ENCODE measurements at regions not wholly inside any gene's neighbourhood (a gene's known extent, or its start where the extent isn't known, plus 50 kb on each side); places are given as distances from the start of the nearest gene placed in this dataset.

GRCh38 chr2:36174920-36175319, 180.7 kb upstream of the CRIM1 start:
- H3K27ac ChIP-seq (ENCODE audit: low read depth, low read length, poor library complexity, severe bottlenecking): no peak overlapping the region
- no peaks in the 10 kb centered on the region for H3K4me1 ChIP-seq (ENCODE audit: insufficient read depth, low read length, poor library complexity, severe bottlenecking)
- H3K9me2 ChIP-seq (ENCODE audit: insufficient read depth, low read length): no peaks in the 10 kb centered on the region
- H3K9me3 ChIP-seq (ENCODE audit: low read length): no peaks in the 10 kb centered on the region
- no TSS peak for BruUV-seq (replicated peaks)
- no peak overlapping the region for H3K4me2 ChIP-seq (ENCODE audit: low read length)
- no peak overlapping the region for H2AFZ ChIP-seq (ENCODE audit: low read length)
- CTCF ChIA-PET (ENCODE audit: unreplicated experiment): no interaction called here
- no peaks in the 10 kb centered on the region for H3K36me3 ChIP-seq (ENCODE audit: insufficient read depth, low read length)
- H3K79me2 ChIP-seq (ENCODE audit: insufficient read depth, low read depth, low read length): no peaks in the 10 kb centered on the region
- no peak overlapping the region for H3K4me3 ChIP-seq (ENCODE audit: low read depth, low read length, poor library complexity, severe bottlenecking)
- H4K20me1 ChIP-seq (ENCODE audit: insufficient read depth, low read length): no peaks in the 10 kb centered on the region
- TF ChIP-seq EZH2phosphoT487 (IDR thresholded peaks at IDR 0.05; ENCODE audit: borderline replicate concordance, low read depth, low read length) (no peak), CTCF (conservative IDR thresholded peaks at IDR 0.05; ENCODE audit: low read length) (no peak)
- intact Hi-C loops (cut with micrococcal nuclease; ENCODE audit: unreplicated experiment): no loop called here
- POLR2A ChIA-PET: no interaction called here
- DNase-seq (ENCODE audit: low spot score): no peak

DNA sequence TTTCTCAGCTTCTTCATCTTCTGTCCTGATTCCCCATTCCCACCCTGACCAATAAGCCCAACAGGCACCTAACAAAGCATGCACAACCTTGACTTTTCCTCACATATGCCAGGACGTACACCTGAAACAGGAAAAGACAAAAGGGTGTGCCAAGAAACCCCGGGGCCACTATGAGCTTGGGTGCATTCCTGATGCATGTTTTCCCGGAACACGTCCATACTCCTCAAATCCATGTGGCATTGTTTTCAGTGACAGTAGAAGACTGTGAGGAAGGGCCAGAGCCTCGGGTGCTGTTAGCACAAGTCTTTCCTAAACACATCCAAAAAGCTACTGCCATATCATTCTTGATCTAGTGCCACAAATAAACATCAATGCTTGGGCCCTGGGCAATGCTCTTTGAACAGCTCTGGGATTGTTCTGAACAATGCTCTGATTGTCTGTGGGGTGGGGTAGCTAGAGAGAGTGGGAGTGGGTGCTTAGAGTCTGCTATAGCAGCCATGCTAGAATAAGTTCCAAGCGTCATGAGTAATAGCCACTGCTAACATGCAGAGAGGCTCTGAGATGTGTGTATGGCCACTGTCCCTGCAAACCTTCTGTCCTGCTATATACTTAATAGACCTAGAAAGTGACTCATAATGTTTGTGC, 181.7 kb upstream of the CRIM1 start:
- BruUV-seq (replicated peaks): no TSS peak
- no peaks in the 10 kb centered on the region for H3K9me3 ChIP-seq (ENCODE audit: low read length)
- H4K20me1 ChIP-seq (ENCODE audit: insufficient read depth, low read length): no peaks in the 10 kb centered on the region
- no peak for TF ChIP-seq EZH2phosphoT487 (IDR thresholded peaks at IDR 0.05; ENCODE audit: borderline replicate concordance, low read depth, low read length)
- TF ChIP-seq CTCF (conservative IDR thresholded peaks at IDR 0.05; ENCODE audit: low read length): no peak
- intact Hi-C loops (cut with micrococcal nuclease; ENCODE audit: unreplicated experiment): no loop called here
- ChIA-PET CTCF (ENCODE audit: unreplicated experiment) (no interaction called here), POLR2A (interaction anchor here (1.0 kb wide), 1 partner anchor 389 kb away, joined by 4 read pairs; no protein-coding TSS in a partner anchor)
- H3K79me2 ChIP-seq (ENCODE audit: insufficient read depth, low read depth, low read length): no peaks in the 10 kb centered on the region
- DNase-seq (ENCODE audit: low spot score): no peak
- H3K4me1 ChIP-seq (ENCODE audit: insufficient read depth, low read length, poor library complexity, severe bottlenecking): no peaks in the 10 kb centered on the region
- H3K9me2 ChIP-seq (ENCODE audit: insufficient read depth, low read length): no peaks in the 10 kb centered on the region
- no peak overlapping the region for H2AFZ ChIP-seq (ENCODE audit: low read length)
- no peak overlapping the region for H3K27ac ChIP-seq (ENCODE audit: low read depth, low read length, poor library complexity, severe bottlenecking)
- no peaks in the 10 kb centered on the region for H3K36me3 ChIP-seq (ENCODE audit: insufficient read depth, low read length)
- H3K4me2 ChIP-seq (ENCODE audit: low read length): no peak overlapping the region
- no peak overlapping the region for H3K4me3 ChIP-seq (ENCODE audit: low read depth, low read length, poor library complexity, severe bottlenecking)

DNA sequence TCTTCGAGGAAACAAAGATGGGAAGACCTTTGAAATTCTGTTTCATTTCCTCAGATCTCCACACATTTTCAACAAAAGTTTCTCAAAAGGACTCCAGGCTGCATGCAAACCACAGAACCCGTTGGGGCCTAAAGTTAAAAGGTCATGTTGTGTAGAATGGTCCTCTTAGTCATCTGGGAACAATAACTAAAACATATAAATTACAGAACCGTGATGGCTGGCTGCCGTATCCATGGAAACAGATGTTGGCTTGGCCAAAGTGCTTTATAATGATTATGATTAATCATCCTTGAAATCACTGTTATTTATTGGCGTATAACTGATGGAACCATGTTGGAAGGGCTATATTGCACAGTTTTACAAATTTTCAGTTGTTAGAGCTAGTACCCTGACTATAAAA, 182.8 kb upstream of the CRIM1 start:
- Histone ChIP-seq H4K20me1 (ENCODE audit: insufficient read depth, low read length) (no peaks in the 10 kb centered on the region), H3K79me2 (ENCODE audit: insufficient read depth, low read depth, low read length) (no peaks in the 10 kb centered on the region), H2AFZ (ENCODE audit: low read length) (no peak overlapping the region), H3K4me1 (ENCODE audit: insufficient read depth, low read length, poor library complexity, severe bottlenecking) (no peaks in the 10 kb centered on the region), H3K27ac (ENCODE audit: low read depth, low read length, poor library complexity, severe bottlenecking) (no peak overlapping the region), H3K36me3 (ENCODE audit: insufficient read depth, low read length) (no peaks in the 10 kb centered on the region), H3K9me3 (ENCODE audit: low read length) (no peaks in the 10 kb centered on the region), H3K9me2 (ENCODE audit: insufficient read depth, low read length) (no peaks in the 10 kb centered on the region), H3K4me2 (ENCODE audit: low read length) (no peak overlapping the region), H3K4me3 (ENCODE audit: low read depth, low read length, poor library complexity, severe bottlenecking) (no peak overlapping the region)
- CTCF ChIA-PET (ENCODE audit: unreplicated experiment): no interaction called here
- POLR2A ChIA-PET: interaction anchor here (0.5 kb wide), 1 partner anchor 22 kb away, joined by 4 read pairs; no protein-coding TSS in a partner anchor
- no TSS peak for BruUV-seq (replicated peaks)
- no peak for DNase-seq (ENCODE audit: low spot score)
- intact Hi-C loops (cut with micrococcal nuclease; ENCODE audit: unreplicated experiment): no loop called here
- TF ChIP-seq CTCF (conservative IDR thresholded peaks at IDR 0.05; ENCODE audit: low read length): no peak
- TF ChIP-seq EZH2phosphoT487 (IDR thresholded peaks at IDR 0.05; ENCODE audit: borderline replicate concordance, low read depth, low read length): no peak

Measured in OCI-LY7 (cell line).